PC-9 (cell line): ENCODE measurements at regions not wholly inside any gene's neighbourhood (a gene's known extent, or its start where the extent isn't known, plus 50 kb on each side); places are given as distances from the start of the nearest gene placed in this dataset.
"Not testable (repeated sequence)": the region's sequence is repeated elsewhere in the genome, so short reads cannot be mapped to it uniquely, and the experiment has no call there.

Experiments
- EZH2 ChIP-seq: fragments of 200-600 bp; sonication (generic); IDR thresholded peaks from 2 replicates; pipeline ENCODE4 v1.8.0; 2017; ENCODE audit warnings: antibody characterized with exemption, low read depth
- TF ChIP-seq, protein P1 (sequence below): fragments of 200-600 bp; sonication (generic); conservative IDR thresholded peaks from 2 replicates; pipeline ENCODE4 v1.6.1; 2017; ENCODE audit warnings: mixed run types, antibody characterized with exemption, mild to moderate bottlenecking, moderate library complexity

DNA sequence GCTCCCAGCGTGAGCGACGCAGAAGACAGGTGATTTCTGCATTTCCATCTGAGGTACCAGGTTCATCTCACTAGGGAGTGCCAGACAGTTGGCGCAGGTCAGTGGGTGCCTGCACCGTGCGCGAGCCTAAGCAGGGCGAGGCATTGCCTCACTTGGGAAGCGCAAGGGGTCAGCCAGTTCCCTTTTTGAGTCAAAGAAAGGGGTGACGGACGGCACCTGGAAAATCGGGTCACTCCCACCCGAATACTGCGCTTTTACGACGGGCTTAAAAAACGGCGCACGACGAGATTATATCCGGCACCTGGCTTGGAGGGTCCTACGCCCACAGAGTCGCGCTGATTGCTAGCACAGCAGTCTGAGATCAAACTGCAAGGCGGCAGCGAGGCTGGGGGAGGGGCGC is 915.9 kb upstream of the FBXO33 start:
- TF ChIP-seq, protein P1, sequence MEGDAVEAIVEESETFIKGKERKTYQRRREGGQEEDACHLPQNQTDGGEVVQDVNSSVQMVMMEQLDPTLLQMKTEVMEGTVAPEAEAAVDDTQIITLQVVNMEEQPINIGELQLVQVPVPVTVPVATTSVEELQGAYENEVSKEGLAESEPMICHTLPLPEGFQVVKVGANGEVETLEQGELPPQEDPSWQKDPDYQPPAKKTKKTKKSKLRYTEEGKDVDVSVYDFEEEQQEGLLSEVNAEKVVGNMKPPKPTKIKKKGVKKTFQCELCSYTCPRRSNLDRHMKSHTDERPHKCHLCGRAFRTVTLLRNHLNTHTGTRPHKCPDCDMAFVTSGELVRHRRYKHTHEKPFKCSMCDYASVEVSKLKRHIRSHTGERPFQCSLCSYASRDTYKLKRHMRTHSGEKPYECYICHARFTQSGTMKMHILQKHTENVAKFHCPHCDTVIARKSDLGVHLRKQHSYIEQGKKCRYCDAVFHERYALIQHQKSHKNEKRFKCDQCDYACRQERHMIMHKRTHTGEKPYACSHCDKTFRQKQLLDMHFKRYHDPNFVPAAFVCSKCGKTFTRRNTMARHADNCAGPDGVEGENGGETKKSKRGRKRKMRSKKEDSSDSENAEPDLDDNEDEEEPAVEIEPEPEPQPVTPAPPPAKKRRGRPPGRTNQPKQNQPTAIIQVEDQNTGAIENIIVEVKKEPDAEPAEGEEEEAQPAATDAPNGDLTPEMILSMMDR, result not testable (repeated sequence)
- not testable (repeated sequence) for TF ChIP-seq EZH2
